PC-9 (cell line): ENCODE measurements at regions not wholly inside any gene's neighbourhood (a gene's known extent, or its start where the extent isn't known, plus 50 kb on each side); places are given as distances from the start of the nearest gene placed in this dataset.
"Not testable (repeated sequence)": the region's sequence is repeated elsewhere in the genome, so short reads cannot be mapped to it uniquely, and the experiment has no call there.

Experiments
- BruUV-seq: library from RNA; stranded (reverse); fragments of 400-500 nt; replicated peaks from 2 replicates; lab custom pipeline; 2021; lab: Mats Ljungman, UMichigan
- CTCF ChIA-PET: fragments of 300-600 bp; sonication (Branson Sonifier 250); formaldehyde crosslinking; loops from one replicate; lab custom pipeline; 2022; ENCODE audit warnings: antibody characterized with exemption; lab: Charles Lee
- POLR2A ChIA-PET: fragments of 300-600 bp; sonication (Branson Sonifier 250); formaldehyde crosslinking; loops from one replicate; lab custom pipeline; 2022; ENCODE audit warnings: antibody characterized with exemption; ENCODE audit not compliant: unreplicated experiment; lab: Charles Lee
- DNase-seq, 2 experiments: peaks; one replicate each; pipeline versions ENCODE4 v3.0.0 to v3.0.0-alpha.2; 2015 to 2022; ENCODE audit warnings: mixed read lengths in 1 of 2
- H2AFZ ChIP-seq: fragments of 200-600 bp; sonication (generic); 2 replicates; pipeline ENCODE4 v1.8.1; 2017; ENCODE audit warnings: antibody characterized with exemption
- H3F3A ChIP-seq: fragments of 200-600 bp; sonication (generic); 2 replicates; pipeline ENCODE4 v1.8.1; 2017; ENCODE audit warnings: antibody characterized with exemption, mild to moderate bottlenecking, low read depth; ENCODE audit not compliant: insufficient read depth
- H3K27ac ChIP-seq: fragments of 200-600 bp; sonication (generic); 2 replicates; pipeline ENCODE4 v1.6.1; 2016; ENCODE audit warnings: mixed run types
- H3K27me3 ChIP-seq: fragments of 200-600 bp; sonication (generic); 2 replicates; pipeline ENCODE4 v1.6.1; 2016; ENCODE audit warnings: low read depth, mixed run types; ENCODE audit not compliant: insufficient read depth
- H3K36me3 ChIP-seq: fragments of 200-600 bp; sonication (generic); 2 replicates; pipeline ENCODE4 v1.6.1; 2016; ENCODE audit warnings: low read depth, mixed run types
- H3K4me1 ChIP-seq: fragments of 200-600 bp; sonication (generic); replicated peaks from 2 replicates; pipeline ENCODE4 v1.6.1; 2016; ENCODE audit warnings: mixed run types; ENCODE audit not compliant: insufficient read depth
- H3K4me2 ChIP-seq: fragments of 200-600 bp; sonication (generic); 2 replicates; pipeline ENCODE4 v1.6.1; 2017; ENCODE audit warnings: mixed run types
- H3K4me3 ChIP-seq: fragments of 200-600 bp; sonication (generic); 2 replicates; pipeline ENCODE4 v1.6.1; 2016; ENCODE audit warnings: mixed run types
- H3K79me2 ChIP-seq: fragments of 200-600 bp; sonication (generic); 2 replicates; pipeline ENCODE4 v1.6.1; 2017; ENCODE audit warnings: low read depth, mixed run types
- H3K9me2 ChIP-seq: fragments of 200-600 bp; sonication (generic); 2 replicates; pipeline ENCODE4 v1.8.1; 2017; ENCODE audit warnings: mild to moderate bottlenecking; ENCODE audit not compliant: insufficient read depth
- H3K9me3 ChIP-seq: fragments of 200-600 bp; sonication (generic); 2 replicates; pipeline ENCODE4 v1.8.1; 2016; ENCODE audit warnings: low read depth; ENCODE audit not compliant: insufficient read depth
- H4K20me1 ChIP-seq: fragments of 200-600 bp; sonication (generic); 2 replicates; pipeline ENCODE4 v1.8.1; 2017; ENCODE audit not compliant: insufficient read depth
- CTCF ChIP-seq: fragments of 200-600 bp; sonication (generic); conservative IDR thresholded peaks from 2 replicates; pipeline ENCODE4 v1.6.1; 2017; ENCODE audit warnings: mixed run types, antibody characterized with exemption, mild to moderate bottlenecking, moderate library complexity
- EZH2 ChIP-seq: fragments of 200-600 bp; sonication (generic); IDR thresholded peaks from 2 replicates; pipeline ENCODE4 v1.8.0; 2017; ENCODE audit warnings: antibody characterized with exemption, low read depth
- intact Hi-C: fragments of 100-400 bp; cut with micrococcal nuclease; formaldehyde crosslinking; loops from one replicate; pipeline ENCODE4 v1.10.0; 2022; ENCODE audit not compliant: unreplicated experiment

GRCh38 chr6:103819509-103819908 is 1040.2 kb downstream of the HACE1 start:
- no peak for DNase-seq
- POLR2A ChIA-PET = no interaction called here
- no peaks in the 10 kb centered on the region for H3K27me3 ChIP-seq
- H4K20me1 ChIP-seq = no peaks in the 10 kb centered on the region
- BruUV-seq = no TSS peak
- H3K36me3 ChIP-seq = no peaks in the 10 kb centered on the region
- no peaks in the 10 kb centered on the region for H3K4me1 ChIP-seq
- H3K27ac ChIP-seq = no peak overlapping the region
- H2AFZ ChIP-seq = no peak overlapping the region
- no peaks in the 10 kb centered on the region for H3K9me3 ChIP-seq
- CTCF ChIA-PET = no interaction called here
- TF ChIP-seq CTCF = no peak
- no peak for TF ChIP-seq EZH2
- no peaks in the 10 kb centered on the region for H3K79me2 ChIP-seq
- intact Hi-C loops = no loop called here
- H3K9me2 ChIP-seq = no peaks in the 10 kb centered on the region
- no peak overlapping the region for H3K4me3 ChIP-seq
- no peaks in the 10 kb centered on the region for H3F3A ChIP-seq
- H3K4me2 ChIP-seq = no peak overlapping the region

GRCh38 chr6:103812970-103813369 is 1046.7 kb downstream of the HACE1 start:
- Histone ChIP-seq H3K9me2 (no peaks in the 10 kb centered on the region; the same call in 1 of the 2 replicates), H3K27me3 (no peaks in the 10 kb centered on the region), H3K4me1 (no peaks in the 10 kb centered on the region), H3F3A (no peaks in the 10 kb centered on the region), H3K27ac (no peak overlapping the region), H3K9me3 (no peaks in the 10 kb centered on the region), H3K4me2 (no peak overlapping the region), H3K4me3 (no peak overlapping the region), H3K36me3 (no peaks in the 10 kb centered on the region), H3K79me2 (no peaks in the 10 kb centered on the region), H2AFZ (no peak overlapping the region), H4K20me1 (no peaks in the 10 kb centered on the region; the same call in 1 of the 2 replicates)
- intact Hi-C loops = no loop called here
- ChIA-PET CTCF (no interaction called here), POLR2A (no interaction called here)
- TF ChIP-seq CTCF = no peak
- DNase-seq = no peak
- BruUV-seq = no TSS peak

GRCh38 chr6:103801901-103802479 is 1057.7 kb downstream of the HACE1 start:
- POLR2A ChIA-PET, H3K27ac ChIP-seq, intact Hi-C loops, H4K20me1 ChIP-seq, BruUV-seq, H3K9me2 ChIP-seq, H3K79me2 ChIP-seq, H3K9me3 ChIP-seq, CTCF ChIA-PET, H3K4me2 ChIP-seq, H3K36me3 ChIP-seq, H3F3A ChIP-seq, DNase-seq, H3K4me1 ChIP-seq, H3K27me3 ChIP-seq, H3K4me3 ChIP-seq: not testable (repeated sequence)
- H2AFZ ChIP-seq = 0 out of 2 replicates have a peak overlapping the region, but pooled peaks have one; percentile 39
